ENCODE measurements at regions not wholly inside any gene's neighbourhood (a gene's known extent, or its start where the extent isn't known, plus 50 kb on each side); places are given as distances from the start of the nearest gene placed in this dataset.

GRCh38 chr3:124413989-124414598 is 316.2 kb upstream of the UMPS start:
- Histone ChIP-seq H3K27me3 (no peaks in the 10 kb centered on the region), H3K4me3 (no peak overlapping the region), H3K4me1 (no peaks in the 10 kb centered on the region), H3K9me3 (no peaks in the 10 kb centered on the region), H3K36me3 (peaks cover 18% of the 10 kb centered on the region), H3K27ac (no peak overlapping the region)
- DNase-seq (ENCODE audit: low spot score), result no peak
- TF ChIP-seq CTCF (IDR thresholded peaks at IDR 0.05), result no peak

GRCh38 chr3:124415446-124415960 is 314.7 kb upstream of the UMPS start:
- no peaks in the 10 kb centered on the region for H3K27me3 ChIP-seq
- H3K4me3 ChIP-seq, result no peak overlapping the region
- H3K9me3 ChIP-seq, result no peaks in the 10 kb centered on the region
- H3K4me1 ChIP-seq, result no peaks in the 10 kb centered on the region
- peaks cover 18% of the 10 kb centered on the region for H3K36me3 ChIP-seq
- H3K27ac ChIP-seq, result no peak overlapping the region
- TF ChIP-seq CTCF (IDR thresholded peaks at IDR 0.05), result no peak
- DNase-seq (ENCODE audit: low spot score), result no peak

- Histone ChIP-seq H3K36me3 (peaks cover 16% of the 10 kb centered on the region), H3K27ac (no peak overlapping the region), H3K9me3 (no peaks in the 10 kb centered on the region), H3K4me1 (no peaks in the 10 kb centered on the region), H3K4me3 (no peak overlapping the region), H3K27me3 (no peaks in the 10 kb centered on the region)
- DNase-seq (ENCODE audit: low spot score), result no peak
- no peak for TF ChIP-seq CTCF (IDR thresholded peaks at IDR 0.05)
Measured at GRCh38 chr3:124419303-124419702, 310.9 kb upstream of the UMPS start.

GRCh38 chr3:124420392-124420791 is 309.9 kb upstream of the UMPS start:
- Histone ChIP-seq H3K27me3 (no peaks in the 10 kb centered on the region), H3K36me3 (peaks cover 9% of the 10 kb centered on the region), H3K9me3 (no peaks in the 10 kb centered on the region), H3K4me3 (no peak overlapping the region), H3K27ac (no peak overlapping the region), H3K4me1 (no peaks in the 10 kb centered on the region)
- TF ChIP-seq CTCF (IDR thresholded peaks at IDR 0.05), result no peak
- no peak for DNase-seq (ENCODE audit: low spot score)

GRCh38 chr3:124422805-124423204 is 307.4 kb upstream of the UMPS start:
- H3K36me3 ChIP-seq, result peaks cover 9% of the 10 kb centered on the region
- no peaks in the 10 kb centered on the region for H3K27me3 ChIP-seq
- no peak for TF ChIP-seq CTCF (IDR thresholded peaks at IDR 0.05)
- no peaks in the 10 kb centered on the region for H3K4me1 ChIP-seq
- H3K27ac ChIP-seq, result no peak overlapping the region
- H3K9me3 ChIP-seq, result no peaks in the 10 kb centered on the region
- no peak overlapping the region for H3K4me3 ChIP-seq
- DNase-seq (ENCODE audit: low spot score), result no peak

GRCh38 chr3:124424396-124424795 is 305.9 kb upstream of the UMPS start:
- no peaks in the 10 kb centered on the region for H3K4me1 ChIP-seq
- no peaks in the 10 kb centered on the region for H3K27me3 ChIP-seq
- no peaks in the 10 kb centered on the region for H3K9me3 ChIP-seq
- H3K36me3 ChIP-seq, result peaks cover 9% of the 10 kb centered on the region
- H3K27ac ChIP-seq, result no peak overlapping the region
- H3K4me3 ChIP-seq, result no peak overlapping the region
- no peak for DNase-seq (ENCODE audit: low spot score)
- TF ChIP-seq CTCF (IDR thresholded peaks at IDR 0.05), result no peak

Data from right atrium auricular region (tissue), 2 donors.